H1 (cell line): ENCODE measurements at regions not wholly inside any gene's neighbourhood (a gene's known extent, or its start where the extent isn't known, plus 50 kb on each side); places are given as distances from the start of the nearest gene placed in this dataset.

Experiments used
- CTCF ChIA-PET: fragments of 300-600 bp; sonication (Branson Sonifier 250); formaldehyde crosslinking; loops from one replicate; lab custom pipeline; 2021; ENCODE audit not compliant: partially characterized antibody; lab: Charles Lee
- POLR2A ChIA-PET: fragments of 300-600 bp; sonication (Branson Sonifier 250); formaldehyde crosslinking; loops from one replicate; lab custom pipeline; 2021; ENCODE audit warnings: inconsistent platforms; ENCODE audit not compliant: partially characterized antibody; lab: Charles Lee
- DNase-seq, 2 experiments: peaks; one replicate each; pipeline versions ENCODE4 v3.0.0 to v3.0.0-alpha.2; 2010 to 2022; ENCODE audit warnings: low spot score in 2 of 2, low read depth in 1 of 2, mixed read lengths in 1 of 2
- FAIRE-seq: peaks from 2 replicates; lab custom pipeline; 2011; peaks lifted over from hg19 to GRCh38; lab: Jason Lieb, UNC
- H2AFZ ChIP-seq: 2 replicates; pipeline ENCODE4 v1.8.1; 2012; ENCODE audit warnings: low read length, inconsistent platforms
- H2AK5ac ChIP-seq: 2 replicates; pipeline ENCODE4 v1.6.1; 2013; ENCODE audit warnings: low read depth, low read length
- H2BK120ac ChIP-seq: replicated peaks from 2 replicates; pipeline ENCODE3; 2013; ENCODE audit warnings: low read depth, low read length, inconsistent platforms
- H2BK12ac ChIP-seq: 2 replicates; pipeline ENCODE4 v1.6.1; 2013; ENCODE audit warnings: low read depth, low read length
- H2BK15ac ChIP-seq: 2 replicates; pipeline ENCODE4 v1.6.1; 2013; ENCODE audit warnings: low read length
- H2BK20ac ChIP-seq: 2 replicates; pipeline ENCODE4 v1.6.1; 2013; ENCODE audit warnings: low read length
- H2BK5ac ChIP-seq: 2 replicates; pipeline ENCODE4 v1.6.1; 2013; ENCODE audit warnings: low read depth, low read length
- H3K14ac ChIP-seq: 2 replicates; pipeline ENCODE4 v1.6.1; 2013; ENCODE audit warnings: inconsistent platforms; ENCODE audit not compliant: insufficient read length
- H3K18ac ChIP-seq: 2 replicates; pipeline ENCODE4 v1.6.1; 2013; ENCODE audit warnings: low read length; ENCODE audit errors: extremely low read depth
- H3K23ac ChIP-seq: 2 replicates; pipeline ENCODE4 v1.6.1; 2013; ENCODE audit warnings: inconsistent platforms; ENCODE audit not compliant: insufficient read length
- H3K23me2 ChIP-seq: 2 replicates; pipeline ENCODE4 v1.6.1; 2013; ENCODE audit warnings: low read depth, low read length
- H3K27ac ChIP-seq: 2 replicates; pipeline ENCODE4 v1.6.1; 2011; ENCODE audit warnings: low read depth, low read length, inconsistent platforms
- H3K27me3 ChIP-seq, 4 experiments: replicated peaks in 1 of 4; 1 replicate in 1 of 4; 2 replicates in 3 of 4; pipeline versions ENCODE4 v1.6.1 to v1.8.1; 2011 to 2013; ENCODE audit warnings: low read length in 3 of 4, mild to moderate bottlenecking in 3 of 4, inconsistent platforms in 2 of 4, mixed read lengths in 2 of 4, moderate library complexity in 1 of 4; ENCODE audit not compliant: control insufficient read depth in 3 of 4, insufficient read depth in 3 of 4; ENCODE audit errors: extremely low read depth in 1 of 4
- H3K36me3 ChIP-seq, 4 experiments: 2 replicates each; pipeline versions ENCODE4 v1.6.1 to v1.8.1; 2011 to 2013; ENCODE audit warnings: mild to moderate bottlenecking in 4 of 4, low read length in 3 of 4, moderate library complexity in 2 of 4, control low read depth in 1 of 4, inconsistent platforms in 1 of 4; ENCODE audit not compliant: insufficient read depth in 4 of 4, control insufficient read depth in 2 of 4
- H3K4ac ChIP-seq: replicated peaks from 2 replicates; pipeline ENCODE3; 2013; ENCODE audit warnings: low read length, low read depth, mixed read lengths, inconsistent platforms; ENCODE audit not compliant: insufficient read length
- H3K4me1 ChIP-seq, 4 experiments: replicated peaks in 1 of 4; 1 replicate in 1 of 4; 2 replicates in 3 of 4; pipeline versions ENCODE4 v1.6.1 to v1.8.1; 2011 to 2013; ENCODE audit warnings: low read length in 3 of 4, inconsistent platforms in 2 of 4, mixed read lengths in 1 of 4; ENCODE audit not compliant: insufficient read depth in 4 of 4, control insufficient read depth in 3 of 4
- H3K4me2 ChIP-seq, 2 experiments: 2 replicates each; pipeline versions ENCODE4 v1.6.1 to v1.8.1; 2011 to 2013; ENCODE audit warnings: low read depth in 2 of 2, low read length in 2 of 2, control low read depth in 1 of 2, inconsistent platforms in 1 of 2, mild to moderate bottlenecking in 1 of 2; ENCODE audit not compliant: insufficient read depth in 1 of 2
- H3K4me3 ChIP-seq, 4 experiments: fragments of 200-600, 300-600 bp in 1 of 4; sonication (generic), shearing (Covaris generic), sonication (Bioruptor Twin) in 1 of 4; 2 replicates each; pipeline versions ENCODE4 v1.5.1 to v1.8.1; 2011 to 2016; ENCODE audit warnings: low read length in 4 of 4, low read depth in 3 of 4, control low read depth in 2 of 4, inconsistent platforms in 2 of 4, mild to moderate bottlenecking in 2 of 4, mixed read lengths in 1 of 4, moderate library complexity in 1 of 4; ENCODE audit not compliant: insufficient read depth in 2 of 4; ENCODE audit errors: extremely low read depth in 1 of 4
- H3K56ac ChIP-seq: replicated peaks from 2 replicates; pipeline ENCODE3; 2013; ENCODE audit warnings: low read depth, mild to moderate bottlenecking, mixed read lengths, low read length, inconsistent platforms; ENCODE audit not compliant: insufficient read length
- H3K79me1 ChIP-seq: 2 replicates; pipeline ENCODE4 v1.6.1; 2013; ENCODE audit warnings: low read depth, low read length, control low read depth
- H3K79me2 ChIP-seq, 2 experiments: 2 replicates each; pipeline versions ENCODE4 v1.6.1 to v1.8.1; 2012 to 2013; ENCODE audit warnings: low read length in 2 of 2, mild to moderate bottlenecking in 2 of 2, inconsistent platforms in 1 of 2; ENCODE audit not compliant: insufficient read depth in 2 of 2, control insufficient read depth in 1 of 2
- H3K9ac ChIP-seq, 4 experiments: replicated peaks in 1 of 4; 1 replicate in 1 of 4; 2 replicates in 3 of 4; pipeline versions ENCODE4 v1.6.1 to v1.8.1; 2011 to 2013; ENCODE audit warnings: low read depth in 3 of 4, low read length in 3 of 4, control low read depth in 2 of 4, mild to moderate bottlenecking in 2 of 4, moderate library complexity in 2 of 4, inconsistent platforms in 1 of 4; ENCODE audit errors: extremely low read depth in 1 of 4
- H3K9me3 ChIP-seq, 2 experiments: 2 replicates each; pipeline versions ENCODE4 v1.6.1 to v1.8.1; 2012 to 2013; ENCODE audit warnings: mild to moderate bottlenecking in 2 of 2, moderate library complexity in 2 of 2, control low read depth in 1 of 2, inconsistent platforms in 1 of 2, low read depth in 1 of 2, low read length in 1 of 2, mixed read lengths in 1 of 2; ENCODE audit not compliant: insufficient read depth in 2 of 2
- H4K20me1 ChIP-seq, 2 experiments: replicated peaks in 1 of 2; 2 replicates each; pipeline versions ENCODE3 to v1.8.1; 2011 to 2013; ENCODE audit warnings: inconsistent platforms in 2 of 2, low read length in 2 of 2, mild to moderate bottlenecking in 1 of 2; ENCODE audit not compliant: insufficient read depth in 2 of 2, control insufficient read depth in 1 of 2
- H4K5ac ChIP-seq: 2 replicates; pipeline ENCODE4 v1.6.1; 2013; ENCODE audit warnings: low read length, low read depth, mixed read lengths, inconsistent platforms; ENCODE audit not compliant: insufficient read length
- H4K8ac ChIP-seq: 2 replicates; pipeline ENCODE4 v1.8.0; 2013; ENCODE audit warnings: mild to moderate bottlenecking, moderate library complexity, low read length, inconsistent platforms; ENCODE audit not compliant: insufficient read depth; ENCODE audit errors: extremely low read depth
- H4K91ac ChIP-seq: replicated peaks from 2 replicates; pipeline ENCODE3; 2013; ENCODE audit warnings: low read length, mixed read lengths, inconsistent platforms; ENCODE audit not compliant: insufficient read length
- ASH2L ChIP-seq: fragments of 200-600, 300-600 bp; sonication (generic); IDR thresholded peaks from one replicate; pipeline ENCODE4 v1.7.1; 2017; ENCODE audit warnings: low read length
- RBBP5 ChIP-seq: IDR thresholded peaks from 2 replicates; pipeline ENCODE4 v1.7.1; 2012; ENCODE audit warnings: low read depth, mild to moderate bottlenecking, inconsistent platforms, low read length, moderate library complexity, borderline replicate concordance
- RXRA ChIP-seq: IDR thresholded peaks from 2 replicates; pipeline ENCODE4 v1.6.1; 2011; ENCODE audit warnings: low read depth, mild to moderate bottlenecking, low read length, moderate library complexity; ENCODE audit not compliant: insufficient read depth
- WGBS, 2 experiments: shearing (Covaris generic) in 1 of 2; methylation state at CpG; one replicate each; pipeline versions ENCODE4 v1.1.6 to v1.1.7; 2013 to 2015; ENCODE audit warnings: low lambda C conversion rate in 2 of 2, mixed read lengths in 2 of 2, inconsistent platforms in 1 of 2, low coverage in 1 of 2, missing lambda C conversion rate in 1 of 2; ENCODE audit not compliant: insufficient replicate concordance in 2 of 2, insufficient coverage in 1 of 2, insufficient read length in 1 of 2; ENCODE audit errors: extremely low coverage in 1 of 2, missing lambda C conversion rate in 1 of 2; 5-methylcytosine and 5-hydroxymethylcytosine counted together

DNA sequence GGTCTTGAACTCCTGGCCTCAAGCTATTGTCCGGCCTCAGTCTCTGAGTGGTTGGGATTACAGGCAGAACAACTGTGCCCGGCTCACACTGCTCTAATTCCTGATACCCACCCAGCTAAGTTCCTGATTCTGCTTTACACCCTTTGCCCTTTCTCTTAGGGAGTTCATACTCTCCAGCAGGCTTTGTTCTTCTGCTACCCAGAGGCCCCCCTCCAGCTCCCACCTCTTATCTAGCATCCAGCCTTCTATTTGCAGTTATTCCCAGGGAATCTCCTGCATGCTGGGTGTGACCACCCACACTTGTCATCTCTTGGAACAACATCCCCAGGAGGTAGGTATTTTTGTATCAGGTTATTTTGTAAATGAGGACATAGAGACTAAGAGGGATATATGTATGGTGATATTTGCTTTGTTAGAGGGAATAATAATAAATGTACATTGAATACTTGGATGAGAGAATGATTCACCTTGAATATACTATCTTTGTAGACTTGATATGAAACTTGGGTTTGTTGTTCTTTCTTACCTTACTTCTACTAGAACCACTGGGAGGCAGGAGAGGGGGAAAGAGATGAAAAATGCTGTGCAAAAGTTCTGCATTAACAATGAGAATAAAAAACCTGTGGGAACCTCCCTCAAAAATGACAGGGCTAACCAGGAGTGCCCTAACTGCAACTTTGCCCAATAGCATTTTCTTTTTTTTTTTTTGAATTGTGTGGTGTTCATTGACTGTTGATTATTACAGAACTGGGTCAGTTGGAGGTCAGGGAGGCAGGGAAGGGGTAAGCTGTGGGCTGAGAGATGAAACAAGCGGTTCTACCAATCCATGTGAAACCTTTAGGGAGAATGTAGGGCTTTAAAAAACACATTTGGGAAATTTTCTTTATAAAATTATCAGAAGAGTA is 157.4 kb downstream of the SPRY1 start:
- Histone ChIP-seq H4K5ac (no peak overlapping the region), H3K56ac (no peak overlapping the region), H2BK20ac (no peak overlapping the region), H3K4me3 (no peak overlapping the region), H3K23ac (no peak overlapping the region), H2AK5ac (0 out of 2 replicates have a peak overlapping the region, but pooled peaks have one; percentile 43), H2AFZ (no peak overlapping the region), H4K91ac (no peak overlapping the region), H4K20me1 (no peaks in the 10 kb centered on the region), H2BK12ac (no peak overlapping the region; the same call in 1 of the 2 replicates), H3K4me2 (no peak overlapping the region), H3K18ac (no peak overlapping the region), H3K14ac (no peak overlapping the region), H3K79me2 (no peaks in the 10 kb centered on the region), H3K27me3 (no peaks in the 10 kb centered on the region), H3K9me3 (no peaks in the 10 kb centered on the region), H3K23me2 (no peaks in the 10 kb centered on the region), H2BK5ac (no peak overlapping the region), H4K8ac (no peak overlapping the region), H3K36me3 (no peaks in the 10 kb centered on the region), H2BK15ac (no peak overlapping the region), H3K4me1 (peaks cover 4 to 12% (median 5%) of the 10 kb centered on the region in 4 experiments; a peak in 5 of 7 replicates), H3K4ac (no peak overlapping the region), H3K27ac (no peak overlapping the region), H2BK120ac (no peak overlapping the region), H3K79me1 (no peaks in the 10 kb centered on the region), H3K9ac (no peak overlapping the region)
- DNase-seq (no peak), FAIRE-seq (no peak)
- TF ChIP-seq RBBP5 (no peak), ASH2L (no peak), RXRA (no peak)
- ChIA-PET POLR2A (interaction anchor here (1.4 kb wide), 1 partner anchor 11 kb away, joined by 4 read pairs; no protein-coding TSS in a partner anchor), CTCF (interaction anchor here (0.6 to 3.8 kb wide), 4 partner anchors 10 to 311 kb away, joined by 3 to 28 read pairs (median 4); no protein-coding TSS in a partner anchor)
- WGBS, 2 experiments = 83% methylated on average over 3 of the region's 3 CpGs; no CpG with 5 or more reads in 1 of the 2 experiments
